ENCODE measurements at regions not wholly inside any gene's neighbourhood (a gene's known extent, or its start where the extent isn't known, plus 50 kb on each side); places are given as distances from the start of the nearest gene placed in this dataset.

GRCh38 chr3:150169330-150169940 lies 198.7 kb upstream of the PFN2 start:
- no peaks in the 10 kb centered on the region for H3K4me1 ChIP-seq
- DNase-seq, result no peak
- no peaks in the 10 kb centered on the region for H3K27me3 ChIP-seq
- H3K9me3 ChIP-seq, result no peaks in the 10 kb centered on the region
- H3K36me3 ChIP-seq, result no peaks in the 10 kb centered on the region
- TF ChIP-seq CTCF (IDR thresholded peaks at IDR 0.05; ENCODE audit: low read depth, low read length), result no peak
- H3K4me3 ChIP-seq (ENCODE audit: low read depth, low read length), result no peak overlapping the region

DNA sequence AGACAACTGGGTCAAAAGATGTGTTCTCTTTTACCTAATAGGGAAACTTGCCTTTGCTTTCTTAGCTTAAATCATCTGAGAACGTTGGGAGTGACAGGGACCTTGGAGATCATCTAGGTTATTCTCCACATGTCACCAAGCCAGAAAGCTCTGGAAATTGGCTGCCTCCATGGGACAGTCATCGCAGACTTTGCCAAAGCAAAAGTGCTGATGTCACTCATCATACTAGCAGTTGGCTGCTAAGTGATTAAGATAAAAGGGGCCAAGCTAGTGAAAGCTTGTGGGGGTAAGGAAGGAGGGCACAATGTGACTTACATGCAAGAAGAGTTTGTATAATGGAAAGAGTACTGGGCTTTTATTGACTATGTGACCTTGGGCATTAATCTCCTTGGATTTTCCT lies 198.0 kb upstream of the PFN2 start:
- Histone ChIP-seq H3K4me1 (no peaks in the 10 kb centered on the region; the same call in 1 of the 2 replicates), H3K36me3 (no peaks in the 10 kb centered on the region), H3K4me3 (ENCODE audit: low read depth, low read length) (no peak overlapping the region), H3K9me3 (no peaks in the 10 kb centered on the region), H3K27me3 (no peaks in the 10 kb centered on the region)
- no peak for TF ChIP-seq CTCF (IDR thresholded peaks at IDR 0.05; ENCODE audit: low read depth, low read length)
- no peak for DNase-seq

DNA sequence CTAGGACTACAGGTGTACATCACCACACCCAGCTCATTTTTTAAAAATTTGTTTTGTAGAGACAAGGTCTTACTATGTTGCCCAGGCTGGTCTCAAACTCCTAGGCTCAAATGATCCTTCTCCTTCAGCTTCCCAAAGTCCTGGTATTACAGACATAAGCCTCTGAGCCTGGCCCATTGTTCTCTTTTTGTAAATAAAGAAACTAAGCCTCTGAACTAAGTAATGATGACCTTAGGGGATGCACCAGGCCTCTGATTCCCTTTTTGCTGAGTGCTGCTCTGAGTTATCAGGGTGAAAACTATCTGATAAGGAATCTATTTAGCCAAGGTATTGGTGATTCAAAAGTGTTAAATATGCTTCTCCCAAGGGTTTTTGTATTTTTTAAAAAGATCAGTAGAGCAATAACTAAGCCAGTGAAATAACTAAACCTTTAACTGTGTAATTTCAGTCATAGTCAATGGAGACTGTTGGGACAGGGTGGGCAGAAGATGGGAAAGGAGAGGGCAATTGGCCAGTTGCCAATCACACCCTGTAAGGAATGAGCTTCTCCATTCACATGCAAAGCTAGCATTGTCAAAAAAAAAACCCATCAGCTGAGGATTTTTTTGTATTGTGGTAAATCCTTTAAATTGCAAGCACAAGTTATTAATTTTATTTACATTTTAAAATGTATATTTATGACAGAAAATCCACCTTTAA lies 194.8 kb upstream of the PFN2 start:
- H3K4me3 ChIP-seq (ENCODE audit: low read depth, low read length), result no peak overlapping the region
- TF ChIP-seq CTCF (IDR thresholded peaks at IDR 0.05; ENCODE audit: low read depth, low read length), result no peak
- no peak for DNase-seq
- H3K36me3 ChIP-seq, result no peaks in the 10 kb centered on the region
- H3K4me1 ChIP-seq, result no peaks in the 10 kb centered on the region; the same call in 1 of the 2 replicates
- no peaks in the 10 kb centered on the region for H3K9me3 ChIP-seq
- H3K27me3 ChIP-seq, result no peaks in the 10 kb centered on the region

DNA sequence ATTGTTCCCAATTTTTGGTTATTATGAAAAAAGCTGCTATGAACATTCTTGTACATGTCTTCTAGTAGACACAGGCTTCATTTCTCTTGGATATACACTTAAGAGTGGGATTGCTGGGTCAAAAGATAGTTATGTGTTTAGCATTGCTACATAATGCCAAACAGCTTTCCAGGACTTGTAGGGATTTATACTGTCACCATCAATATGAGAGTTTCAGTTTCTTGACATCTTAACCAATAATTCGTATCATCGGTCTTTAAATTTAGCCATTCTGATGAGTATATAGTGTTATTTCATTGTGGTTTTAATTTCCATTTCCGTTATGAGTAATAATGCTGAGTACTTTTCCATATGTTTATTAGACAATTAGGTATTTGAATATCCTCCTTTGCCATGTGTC lies 190.3 kb upstream of the PFN2 start:
- DNase-seq, result no peak
- TF ChIP-seq CTCF (IDR thresholded peaks at IDR 0.05; ENCODE audit: low read depth, low read length), result no peak
- Histone ChIP-seq H3K27me3 (no peaks in the 10 kb centered on the region), H3K4me1 (no peaks in the 10 kb centered on the region; the same call in 1 of the 2 replicates), H3K36me3 (no peaks in the 10 kb centered on the region), H3K4me3 (ENCODE audit: low read depth, low read length) (no peak overlapping the region), H3K9me3 (no peaks in the 10 kb centered on the region)

- Histone ChIP-seq H3K9me3 (no peaks in the 10 kb centered on the region), H3K4me1 (no peaks in the 10 kb centered on the region; the same call in 1 of the 2 replicates), H3K36me3 (no peaks in the 10 kb centered on the region), H3K4me3 (ENCODE audit: low read depth, low read length) (no peak overlapping the region), H3K27me3 (no peaks in the 10 kb centered on the region)
- no peak for DNase-seq
- no peak for TF ChIP-seq CTCF (IDR thresholded peaks at IDR 0.05; ENCODE audit: low read depth, low read length)
These were observed 188.4 kb upstream of the PFN2 start for GRCh38 chr3:150158943-150159625.

GRCh38 chr3:150152567-150152966 lies 181.9 kb upstream of the PFN2 start:
- H3K4me3 ChIP-seq (ENCODE audit: low read depth, low read length), result no peak overlapping the region
- DNase-seq, result no peak
- TF ChIP-seq CTCF (IDR thresholded peaks at IDR 0.05; ENCODE audit: low read depth, low read length), result no peak
- H3K27me3 ChIP-seq, result no peaks in the 10 kb centered on the region
- H3K4me1 ChIP-seq, result no peaks in the 10 kb centered on the region
- no peaks in the 10 kb centered on the region for H3K36me3 ChIP-seq
- H3K9me3 ChIP-seq, result no peaks in the 10 kb centered on the region

All from BE2C (cell line).